ENCODE measurements at regions not wholly inside any gene's neighbourhood (a gene's known extent, or its start where the extent isn't known, plus 50 kb on each side); places are given as distances from the start of the nearest gene placed in this dataset.
A peak's percentile ranks its signal among the peaks of the same experiment; 100 is the strongest.
"Not testable (repeated sequence)": the region's sequence is repeated elsewhere in the genome, so short reads cannot be mapped to it uniquely, and the experiment has no call there.

- TF ChIP-seq CTCF (IDR thresholded peaks at IDR 0.05): no peak
- intact Hi-C loops (cut with DNase I): no loop called here
- no peak overlapping the region for H3K27ac ChIP-seq
- no peaks in the 10 kb centered on the region for H3K27me3 ChIP-seq
- WGBS, 2 donors: 64 to 80% methylated on average over 4 of the region's 4 CpGs
- H3K36me3 ChIP-seq: no peaks in the 10 kb centered on the region
- no peak overlapping the region for H3K4me3 ChIP-seq
- H3K4me1 ChIP-seq: no peaks in the 10 kb centered on the region
- H3K9me3 ChIP-seq: no peaks in the 10 kb centered on the region
- no peak for DNase-seq
- no peak for FAIRE-seq
- ATAC-seq: no peak
These were observed 87.0 kb downstream of the LYZL1 start for GRCh38 chr10:29375888-29376287.

DNA sequence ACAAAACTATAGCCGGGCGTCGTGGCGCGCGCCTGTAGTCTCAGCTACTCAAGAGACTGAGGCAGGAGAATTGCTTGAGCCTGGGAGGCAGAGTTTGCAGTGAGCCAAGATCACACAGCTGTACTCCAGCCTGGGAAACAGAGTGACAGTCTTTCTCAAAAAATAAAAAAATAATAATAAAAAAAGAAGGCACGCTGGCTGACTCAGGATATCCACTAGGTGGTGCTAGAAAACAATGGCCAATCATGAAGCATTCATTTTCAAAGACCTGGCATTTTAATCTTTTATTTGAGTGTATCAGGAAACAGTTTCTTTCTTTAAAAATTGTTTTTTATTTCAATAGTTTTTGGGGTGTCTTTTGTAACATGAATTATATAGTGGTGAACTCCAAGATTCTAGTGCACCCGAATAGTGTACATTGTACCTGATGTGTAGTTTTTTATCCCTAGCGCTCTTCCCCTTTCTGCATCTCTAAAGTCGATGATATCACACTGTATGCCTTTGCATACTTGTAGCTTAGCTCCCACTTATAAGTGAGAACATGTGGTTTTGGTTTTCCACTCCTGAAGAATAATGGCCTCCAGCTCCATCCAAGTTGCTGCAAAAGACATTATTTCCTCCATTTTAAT, 88.6 kb downstream of the LYZL1 start:
- DNase-seq: no peak
- H3K27me3 ChIP-seq: no peaks in the 10 kb centered on the region
- WGBS, 2 donors: 77 to 86% methylated on average over 9 to 10 of the region's 10 CpGs
- H3K36me3 ChIP-seq: no peaks in the 10 kb centered on the region
- no peak overlapping the region for H3K4me3 ChIP-seq
- no peaks in the 10 kb centered on the region for H3K4me1 ChIP-seq
- intact Hi-C loops (cut with DNase I): no loop called here
- H3K27ac ChIP-seq: no peak overlapping the region
- H3K9me3 ChIP-seq: no peaks in the 10 kb centered on the region
- FAIRE-seq: peak; percentile 59
- peak; percentile 39 to 77 (median 61) for TF ChIP-seq CTCF (IDR thresholded peaks at IDR 0.05)
- ATAC-seq: peak in 3 of 4 donors; percentile 36 to 78 (median 44)

- DNase-seq (no peak), FAIRE-seq (no peak), ATAC-seq (no peak)
- Histone ChIP-seq H3K9me3 (no peaks in the 10 kb centered on the region), H3K4me3 (no peak overlapping the region), H3K4me1 (no peaks in the 10 kb centered on the region), H3K27ac (no peak overlapping the region), H3K36me3 (no peaks in the 10 kb centered on the region), H3K27me3 (no peaks in the 10 kb centered on the region)
- WGBS, 2 donors: 76 to 79% methylated on average over 7 of the region's 7 CpGs
- TF ChIP-seq CTCF (IDR thresholded peaks at IDR 0.05): no peak
- intact Hi-C loops (cut with DNase I): no loop called here
These were observed 89.2 kb downstream of the LYZL1 start for GRCh38 chr10:29378106-29378505.

- Histone ChIP-seq H3K4me1 (no peaks in the 10 kb centered on the region), H3K27me3 (no peaks in the 10 kb centered on the region), H3K27ac (no peak overlapping the region), H3K4me3 (no peak overlapping the region), H3K36me3 (no peaks in the 10 kb centered on the region), H3K9me3 (no peaks in the 10 kb centered on the region)
- 67 to 80% methylated on average over 4 of the region's 4 CpGs for WGBS, 2 donors
- DNase-seq (no peak), ATAC-seq (no peak), FAIRE-seq (no peak)
- intact Hi-C loops (cut with DNase I): no loop called here
- TF ChIP-seq CTCF (IDR thresholded peaks at IDR 0.05): no peak
These were observed 90.3 kb downstream of the LYZL1 start for GRCh38 chr10:29379208-29379607.

DNA sequence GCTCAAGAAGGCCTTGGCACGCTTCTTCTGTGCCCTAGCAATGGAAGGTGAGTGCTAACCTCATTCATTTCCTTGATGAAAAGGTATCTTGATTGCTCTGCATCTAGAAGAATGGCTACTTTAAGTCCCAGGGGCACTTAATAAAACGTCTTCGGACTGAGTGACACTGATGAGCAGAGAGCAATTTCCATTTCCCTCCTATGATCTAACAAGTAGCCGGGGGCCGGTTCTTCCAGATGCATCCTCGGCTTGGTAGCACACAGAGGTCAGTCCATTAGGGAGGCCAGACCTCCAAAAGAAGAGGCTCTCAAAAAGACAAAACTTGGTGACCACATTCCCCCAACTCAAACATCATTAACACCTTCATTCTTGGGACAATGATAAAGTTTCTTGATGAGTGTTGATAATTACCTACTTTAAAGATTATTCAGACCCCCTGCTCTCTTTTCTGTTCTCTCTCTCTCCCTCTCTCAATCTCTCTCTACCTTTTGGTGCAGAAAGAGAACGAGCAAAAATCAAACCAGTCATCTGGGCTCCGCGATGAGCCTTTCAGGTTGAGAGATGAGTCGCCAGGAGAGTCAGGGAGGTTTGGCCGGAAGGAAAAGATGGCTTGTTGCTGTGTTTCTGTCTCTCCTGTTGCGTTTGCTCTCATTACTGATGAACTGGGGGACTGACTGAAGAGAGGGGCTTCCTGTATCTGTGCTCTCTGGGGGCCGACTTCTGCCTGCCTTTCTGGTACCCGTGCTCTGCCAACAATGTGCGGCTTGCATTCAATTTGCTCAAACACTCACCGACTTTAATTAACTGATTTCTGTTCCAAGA, 91.1 kb downstream of the LYZL1 start:
- intact Hi-C loops (cut with DNase I): loop anchor here in 1 of 3 donors (5.0 kb wide), 1 partner anchor 67 kb away; no protein-coding TSS in a partner anchor
- not testable (repeated sequence) for H3K9me3 ChIP-seq, H3K4me1 ChIP-seq, FAIRE-seq, H3K4me3 ChIP-seq, H3K27me3 ChIP-seq, DNase-seq, H3K36me3 ChIP-seq
- H3K27ac ChIP-seq: peak overlapping the region in 1 of 4 donors; percentile 28
- peak in 1 of 4 donors; percentile 8 for ATAC-seq
- WGBS, 2 donors: 63 to 65% methylated on average over 15 to 16 of the region's 16 CpGs

DNA sequence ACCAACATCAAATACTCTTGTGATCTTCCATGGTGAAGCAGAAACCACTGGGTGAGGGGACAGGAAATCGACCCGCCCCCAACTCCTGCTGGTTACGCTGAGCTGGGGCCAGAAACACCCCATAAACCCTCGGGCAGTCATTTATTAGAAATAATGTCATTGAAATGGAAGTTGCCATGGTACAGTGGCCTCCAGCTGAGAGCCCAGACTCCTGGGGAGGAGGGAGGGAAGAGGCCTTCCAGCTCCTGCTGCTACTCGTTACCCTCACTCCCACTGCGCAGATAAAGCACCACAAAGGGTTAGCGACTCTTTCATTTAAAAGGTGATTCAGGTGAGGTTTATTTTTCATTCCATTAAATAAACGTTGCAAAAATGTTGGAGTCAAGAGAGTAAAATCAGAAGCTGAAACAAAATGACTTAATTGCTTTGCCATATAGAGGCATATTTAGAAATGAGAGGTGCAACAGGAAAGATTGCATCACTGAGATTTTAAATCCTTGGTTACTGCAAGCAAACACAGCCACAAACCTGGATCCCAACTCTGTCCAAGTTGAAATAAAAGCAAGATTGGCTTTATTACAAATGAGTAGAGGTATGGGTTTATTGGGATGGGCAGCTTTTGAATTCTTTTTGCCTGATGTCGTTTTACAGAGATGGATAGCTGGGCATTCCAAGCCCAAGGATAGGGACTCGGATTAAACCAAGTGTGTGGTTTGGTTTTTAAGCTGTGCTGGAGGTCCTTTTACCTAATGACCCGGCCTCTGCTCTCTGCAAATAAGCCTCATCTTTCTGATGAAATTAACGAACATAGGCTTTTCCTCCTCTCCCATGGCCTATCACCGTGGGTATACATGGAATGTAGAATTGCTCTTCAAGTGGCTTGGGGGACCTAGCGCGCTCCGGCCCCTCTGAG, 92.0 kb downstream of the LYZL1 start:
- DNase-seq, H3K4me3 ChIP-seq, FAIRE-seq, H3K27me3 ChIP-seq, H3K9me3 ChIP-seq, H3K4me1 ChIP-seq, H3K36me3 ChIP-seq: not testable (repeated sequence)
- intact Hi-C loops (cut with DNase I): loop anchor here in 1 of 3 donors (5.0 kb wide), 1 partner anchor 66 kb away; no protein-coding TSS in a partner anchor
- H3K27ac ChIP-seq: peak overlapping the region in 2 of 4 donors; percentile 28 to 33
- ATAC-seq: peak; percentile 50 to 81 (median 66)
- 39 to 42% methylated on average over 15 of the region's 16 CpGs for WGBS, 2 donors

All from pancreas (tissue), 10 donors.